Vagina (tissue), 2 donors: ENCODE measurements at regions not wholly inside any gene's neighbourhood (a gene's known extent, or its start where the extent isn't known, plus 50 kb on each side); places are given as distances from the start of the nearest gene placed in this dataset.
"Not testable (repeated sequence)": the region's sequence is repeated elsewhere in the genome, so short reads cannot be mapped to it uniquely, and the experiment has no call there.

Experiments used
- DNase-seq, 2 donors: peaks; one replicate each; pipeline ENCODE4 v3.0.0-alpha.2; 2017; ENCODE audit errors: extremely low spot score in 2 of 2
- H3K27ac ChIP-seq: fragments of 200-600 bp; sonication (generic); one replicate; pipeline ENCODE4 v1.5.1; 2019
- H3K27me3 ChIP-seq: fragments of 200-600 bp; sonication (generic); one replicate; pipeline ENCODE4 v1.5.1; 2019
- H3K36me3 ChIP-seq, 2 donors: fragments of 200-600 bp; sonication (generic); one replicate each; pipeline ENCODE4 v1.5.1; 2017 to 2019
- H3K4me1 ChIP-seq: fragments of 200-600 bp; sonication (generic); one replicate; pipeline ENCODE4 v1.5.1; 2019
- H3K4me3 ChIP-seq, 2 donors: fragments of 200-600 bp; sonication (generic); 1 replicate in 1 of 2; 2 replicates in 1 of 2; pipeline ENCODE4 v1.5.1; 2016 to 2019
- H3K9me3 ChIP-seq: fragments of 200-600 bp; sonication (generic); one replicate; pipeline ENCODE4 v1.5.1; 2019
- CTCF ChIP-seq, 3 experiments: fragments of 450-650 bp in 2 of 3; fragments of 200-600 bp in 1 of 3; sonication (generic) in 1 of 3; IDR thresholded peaks; one replicate each; pipeline ENCODE4 v1.5.1; 2017 to 2019; ENCODE audit warnings: antibody characterized with exemption in 3 of 3, mild to moderate bottlenecking in 2 of 3, moderate library complexity in 2 of 3
- POLR2A ChIP-seq, 2 donors: fragments of 450-650 bp; IDR thresholded peaks; one replicate each; pipeline ENCODE4 v1.6.1; 2017; ENCODE audit warnings: antibody characterized with exemption in 2 of 2, mild to moderate bottlenecking in 2 of 2, moderate library complexity in 2 of 2
- POLR2AphosphoS5 ChIP-seq, 2 donors: sonication (generic); formaldehyde crosslinking; IDR thresholded peaks; one replicate each; pipeline ENCODE4 v1.9.0; 2017; ENCODE audit warnings: antibody characterized with exemption in 2 of 2, mild to moderate bottlenecking in 2 of 2, low read depth in 1 of 2; ENCODE audit not compliant: insufficient read depth in 1 of 2
- intact Hi-C: fragments of 100-400 bp; cut with DNase I; formaldehyde crosslinking; loops from one replicate; pipeline ENCODE4 v1.15.1; 2023

DNA sequence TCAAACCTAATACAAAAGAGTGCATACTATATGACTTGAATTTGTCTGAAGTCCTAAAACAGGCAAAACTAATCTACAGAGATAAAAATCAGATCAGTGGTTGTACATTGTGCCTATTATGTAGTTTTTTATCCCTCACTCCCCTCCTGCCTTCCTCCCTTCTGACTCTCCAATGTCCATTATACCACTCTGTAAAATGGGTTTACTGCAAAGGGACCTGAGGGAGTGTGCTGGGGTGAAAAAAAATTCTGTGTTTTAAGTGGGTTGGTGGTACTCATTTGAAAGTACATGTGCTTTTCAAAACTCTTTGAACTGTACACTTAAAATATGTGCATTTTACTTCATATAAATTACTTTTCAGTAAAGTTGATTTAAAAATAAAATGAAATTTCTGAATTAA, 89.0 kb upstream of the UBE2E3 start:
- no peak for DNase-seq
- H3K9me3 ChIP-seq: no peaks in the 10 kb centered on the region
- no peaks in the 10 kb centered on the region for H3K36me3 ChIP-seq
- intact Hi-C loops: no loop called here
- H3K4me1 ChIP-seq: no peaks in the 10 kb centered on the region
- no peak for TF ChIP-seq POLR2A (IDR thresholded peaks at IDR 0.05)
- TF ChIP-seq CTCF (IDR thresholded peaks at IDR 0.05): no peak
- no peak for TF ChIP-seq POLR2AphosphoS5 (IDR thresholded peaks at IDR 0.05; ENCODE audit: insufficient read depth in 1 of 2, low read depth in 1 of 2)
- H3K27me3 ChIP-seq: no peaks in the 10 kb centered on the region
- no peak overlapping the region for H3K4me3 ChIP-seq
- H3K27ac ChIP-seq: no peak overlapping the region

DNA sequence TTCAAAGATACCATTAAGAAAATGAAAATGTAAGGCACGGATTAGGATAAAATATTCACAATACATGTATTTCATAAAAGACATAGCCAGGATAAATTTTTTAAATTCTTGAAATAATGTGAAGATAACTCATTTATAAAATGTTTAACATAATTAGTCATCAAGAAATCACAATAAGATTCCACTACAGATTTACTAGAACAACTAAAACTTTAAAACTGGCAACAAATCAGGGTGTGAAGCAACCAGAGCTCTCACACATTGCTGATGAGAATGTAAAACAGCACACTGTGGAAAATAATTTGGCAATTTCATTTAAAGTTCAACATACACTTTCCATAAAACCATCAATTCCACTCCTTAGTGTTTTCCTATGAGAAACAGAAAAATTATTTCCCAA, 89.6 kb upstream of the UBE2E3 start:
- no peak for DNase-seq
- Histone ChIP-seq H3K4me1 (no peaks in the 10 kb centered on the region), H3K4me3 (no peak overlapping the region), H3K27me3 (no peaks in the 10 kb centered on the region), H3K27ac (no peak overlapping the region), H3K9me3 (no peaks in the 10 kb centered on the region), H3K36me3 (no peaks in the 10 kb centered on the region)
- TF ChIP-seq CTCF (IDR thresholded peaks at IDR 0.05) (no peak), POLR2AphosphoS5 (IDR thresholded peaks at IDR 0.05; ENCODE audit: insufficient read depth in 1 of 2, low read depth in 1 of 2) (no peak), POLR2A (IDR thresholded peaks at IDR 0.05) (no peak)
- intact Hi-C loops: no loop called here

DNA sequence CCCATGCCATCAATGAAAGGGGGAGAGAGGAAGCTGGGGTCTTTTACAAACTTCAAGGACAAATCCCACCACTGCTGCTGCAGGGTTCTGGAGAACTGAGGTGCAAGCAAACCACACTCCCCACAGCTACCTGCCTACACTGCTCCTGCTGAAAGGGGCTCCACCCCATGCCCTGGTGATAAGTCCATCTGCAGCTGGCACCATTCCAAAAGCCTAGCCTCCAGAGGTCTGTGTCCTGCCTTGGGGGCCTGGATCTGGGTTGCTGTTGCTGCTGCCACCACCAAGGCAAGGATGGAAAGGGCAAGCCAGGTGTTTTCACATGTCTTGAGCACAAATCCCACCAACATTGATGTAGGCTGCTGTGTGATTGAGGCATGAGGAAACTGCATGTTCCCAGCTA, 97.4 kb upstream of the UBE2E3 start:
- H3K27me3 ChIP-seq: no peaks in the 10 kb centered on the region
- DNase-seq: no peak
- no peak for TF ChIP-seq POLR2AphosphoS5 (IDR thresholded peaks at IDR 0.05; ENCODE audit: insufficient read depth in 1 of 2, low read depth in 1 of 2)
- TF ChIP-seq CTCF (IDR thresholded peaks at IDR 0.05): no peak
- no peak for TF ChIP-seq POLR2A (IDR thresholded peaks at IDR 0.05)
- H3K4me1 ChIP-seq: no peaks in the 10 kb centered on the region
- H3K36me3 ChIP-seq: no peaks in the 10 kb centered on the region
- H3K4me3 ChIP-seq: no peak overlapping the region
- no peaks in the 10 kb centered on the region for H3K9me3 ChIP-seq
- no peak overlapping the region for H3K27ac ChIP-seq
- intact Hi-C loops: no loop called here

- Histone ChIP-seq H3K36me3 (no peaks in the 10 kb centered on the region), H3K4me1 (no peaks in the 10 kb centered on the region), H3K9me3 (no peaks in the 10 kb centered on the region), H3K4me3 (no peak overlapping the region), H3K27me3 (no peaks in the 10 kb centered on the region), H3K27ac (no peak overlapping the region)
- no peak for TF ChIP-seq POLR2AphosphoS5 (IDR thresholded peaks at IDR 0.05; ENCODE audit: insufficient read depth in 1 of 2, low read depth in 1 of 2)
- TF ChIP-seq CTCF (IDR thresholded peaks at IDR 0.05): no peak
- TF ChIP-seq POLR2A (IDR thresholded peaks at IDR 0.05): no peak
- no peak for DNase-seq
- intact Hi-C loops: no loop called here
Observed at GRCh38 chr2:180876506-180876905, 103.9 kb upstream of the UBE2E3 start.

- intact Hi-C loops: no loop called here
- Histone ChIP-seq H3K27ac (no peak overlapping the region), H3K27me3 (no peaks in the 10 kb centered on the region), H3K4me1 (no peaks in the 10 kb centered on the region), H3K4me3 (no peak overlapping the region), H3K36me3 (no peaks in the 10 kb centered on the region), H3K9me3 (no peaks in the 10 kb centered on the region)
- no peak for DNase-seq
- TF ChIP-seq CTCF (IDR thresholded peaks at IDR 0.05): no peak
- no peak for TF ChIP-seq POLR2A (IDR thresholded peaks at IDR 0.05)
- no peak for TF ChIP-seq POLR2AphosphoS5 (IDR thresholded peaks at IDR 0.05; ENCODE audit: insufficient read depth in 1 of 2, low read depth in 1 of 2)
Observed at GRCh38 chr2:180873219-180873618, 107.2 kb upstream of the UBE2E3 start.

GRCh38 chr2:180872781-180873180, 107.6 kb upstream of the UBE2E3 start:
- intact Hi-C loops, H3K4me3 ChIP-seq, DNase-seq, H3K27me3 ChIP-seq, H3K4me1 ChIP-seq, H3K36me3 ChIP-seq, H3K27ac ChIP-seq, H3K9me3 ChIP-seq: not testable (repeated sequence)
